GM11168 (cell line): ENCODE measurements at regions not wholly inside any gene's neighbourhood (a gene's known extent, or its start where the extent isn't known, plus 50 kb on each side); places are given as distances from the start of the nearest gene placed in this dataset.

ENCODE experiments used
- in situ Hi-C: fragments of 300-500 bp; cut with MboI; formaldehyde crosslinking; loops from one replicate; pipeline ENCODE4 v1.12.0; 2022; ENCODE audit warnings: low sequenced_read_pairs; ENCODE audit not compliant: unreplicated experiment

DNA sequence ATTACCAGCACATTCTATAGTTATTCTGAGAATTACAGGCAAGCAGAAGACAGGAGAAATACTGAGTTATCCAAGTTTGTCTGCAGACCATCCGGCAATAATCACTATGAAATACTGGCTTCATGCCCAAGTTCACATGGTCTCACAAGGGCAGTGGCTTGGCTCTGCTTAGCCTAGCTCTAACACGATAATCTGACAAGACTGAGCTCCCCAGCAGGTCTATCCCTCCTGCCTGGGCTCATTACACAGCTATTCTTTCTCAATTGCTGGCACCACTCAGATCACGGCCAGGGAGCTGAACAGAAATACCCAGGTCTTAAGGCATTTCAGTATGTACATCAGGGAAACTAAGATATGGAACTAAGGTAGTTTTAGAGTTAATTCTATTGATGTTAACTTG is 361.6 kb upstream of the PCDH20 start:
- in situ Hi-C loops: no loop called here

DNA sequence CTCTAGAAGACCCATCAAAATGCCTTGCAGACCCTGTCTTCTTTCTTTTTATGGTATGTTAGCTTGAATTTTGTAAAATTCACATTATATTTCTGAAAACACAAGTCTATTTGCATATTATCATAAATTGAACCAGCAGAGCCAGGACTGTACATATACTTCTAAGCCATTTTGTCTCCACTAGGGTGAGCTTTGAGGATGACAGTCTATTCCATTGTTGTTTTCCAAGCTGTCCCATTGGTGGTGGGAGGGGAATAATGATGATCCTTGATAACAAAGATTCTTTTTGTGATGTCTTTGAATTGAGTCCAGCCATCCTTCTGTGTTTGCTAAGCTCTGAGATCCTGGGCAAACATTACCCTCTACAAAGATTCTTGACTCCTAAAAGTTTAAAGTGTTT is 359.3 kb upstream of the PCDH20 start:
- in situ Hi-C loops: no loop called here

DNA sequence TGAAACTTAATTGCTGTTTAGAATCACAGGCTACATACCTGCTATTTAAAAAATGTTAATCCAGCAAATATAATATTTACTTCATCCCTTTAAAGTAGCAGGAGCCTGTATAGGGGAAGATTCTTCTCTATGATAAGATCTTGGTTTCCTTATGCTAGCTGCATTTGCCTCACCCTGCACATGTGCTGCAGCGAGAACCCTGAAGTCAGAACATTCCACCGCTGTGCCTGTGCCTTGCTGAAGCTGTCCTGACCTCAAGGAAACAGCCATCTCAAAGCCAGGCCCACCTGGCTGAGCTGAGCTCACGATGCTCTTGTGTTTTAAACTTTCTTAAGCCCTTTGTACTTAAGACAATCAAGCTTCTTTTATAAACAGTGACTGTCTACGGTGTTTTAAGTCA is 355.0 kb upstream of the PCDH20 start:
- in situ Hi-C loops: no loop called here

DNA sequence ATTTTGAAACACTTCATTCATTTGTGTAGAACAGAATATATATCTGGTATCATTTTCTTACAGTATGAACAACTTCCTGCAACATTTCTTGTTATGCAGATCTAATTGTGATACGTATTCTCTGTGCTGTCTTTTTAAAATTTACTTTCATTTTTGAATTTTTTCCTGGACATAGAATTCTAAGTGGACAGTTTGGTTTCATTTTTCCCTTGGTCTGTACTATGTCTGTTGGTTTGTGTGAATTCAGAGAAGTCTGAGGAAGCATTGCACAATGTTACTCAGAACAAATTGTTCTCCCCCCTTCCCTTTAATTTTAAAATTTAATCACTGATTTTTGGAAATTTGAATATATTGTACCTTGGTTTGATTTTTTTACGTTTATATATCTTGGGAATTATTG is 352.5 kb upstream of the PCDH20 start:
- in situ Hi-C loops: no loop called here

DNA sequence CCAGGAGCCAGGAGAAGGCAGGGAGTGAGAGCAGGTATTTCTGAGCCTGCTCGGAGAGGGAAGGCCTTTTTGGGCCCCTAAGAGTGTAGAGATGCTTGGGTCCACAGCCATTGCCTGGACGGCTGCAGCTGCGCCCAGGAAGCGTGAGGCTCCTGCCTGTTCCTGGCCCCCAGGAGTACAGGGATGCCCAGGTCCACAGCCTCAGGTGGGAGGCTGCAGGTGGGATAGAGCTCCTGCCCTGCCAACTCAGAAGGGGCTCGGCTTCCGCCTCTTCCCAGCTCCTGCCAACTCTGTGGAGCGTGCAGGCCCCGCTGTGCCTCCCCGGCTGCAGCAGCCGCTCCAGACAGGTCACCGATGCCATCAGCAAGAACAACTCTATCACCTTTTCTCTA is 351.0 kb upstream of the PCDH20 start:
- in situ Hi-C loops: no loop called here

DNA sequence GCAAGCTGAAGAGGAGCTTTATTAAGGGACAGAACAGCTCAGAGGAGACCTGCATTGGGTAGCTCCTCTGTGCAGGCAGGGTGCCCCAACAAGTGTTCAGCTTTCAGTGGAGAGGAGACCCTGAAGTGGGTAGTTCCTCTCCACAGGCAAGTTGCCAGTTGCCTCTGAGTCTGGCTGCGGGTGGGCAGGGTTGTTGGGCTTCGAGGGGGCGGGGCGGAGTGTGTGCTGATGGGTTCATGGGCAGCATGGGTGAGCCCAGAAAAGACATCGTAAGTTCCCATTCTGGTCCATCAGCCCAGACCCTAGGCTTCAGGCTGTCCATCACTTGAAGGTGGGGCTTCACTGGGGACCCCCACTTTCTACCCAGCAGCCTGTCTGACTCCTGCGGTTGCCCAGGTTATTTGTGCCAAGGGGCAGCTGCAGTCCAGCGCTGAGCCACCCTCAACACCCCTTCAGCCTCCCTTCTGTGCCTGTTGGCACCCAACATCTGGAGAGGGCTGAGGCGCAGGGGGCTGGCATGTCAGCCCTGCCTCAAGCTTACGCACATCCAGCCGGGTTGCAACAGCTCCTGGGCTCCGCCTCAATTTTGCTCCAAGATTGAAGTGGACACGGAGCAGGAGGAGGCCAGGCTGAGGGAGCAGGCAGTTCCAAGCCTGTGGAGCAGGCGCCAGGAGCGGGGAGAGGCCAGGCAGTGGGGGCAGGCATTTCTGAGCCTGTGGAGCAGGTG is 350.5 kb upstream of the PCDH20 start:
- in situ Hi-C loops: no loop called here

DNA sequence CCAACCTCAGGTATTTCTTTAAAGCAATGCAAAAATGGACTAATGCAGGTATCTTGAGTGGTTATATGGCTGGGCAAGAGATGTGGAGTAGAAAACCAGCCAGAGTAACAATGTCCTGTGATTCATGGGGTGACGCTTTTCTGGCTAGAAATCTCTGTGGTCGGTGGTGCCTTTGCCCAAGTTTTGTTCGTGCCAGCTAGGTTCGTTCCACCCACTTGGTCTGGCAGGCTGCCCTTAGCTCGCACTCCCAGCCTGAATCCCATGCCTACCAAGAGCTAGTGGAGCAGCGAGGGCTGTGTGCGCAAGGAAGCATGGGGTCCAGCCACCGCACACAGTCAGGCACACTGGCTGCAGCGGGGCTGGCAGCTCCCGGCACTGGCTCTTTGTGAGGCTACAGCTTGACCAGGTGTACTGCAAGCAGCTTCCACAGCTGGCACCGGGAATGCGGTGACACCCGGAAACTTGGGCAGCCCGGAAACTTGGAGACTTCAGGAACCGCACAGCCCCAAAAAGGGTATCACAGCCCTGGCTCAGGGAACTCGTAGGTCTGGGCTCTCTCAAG is 349.6 kb upstream of the PCDH20 start:
- in situ Hi-C loops: no loop called here

DNA sequence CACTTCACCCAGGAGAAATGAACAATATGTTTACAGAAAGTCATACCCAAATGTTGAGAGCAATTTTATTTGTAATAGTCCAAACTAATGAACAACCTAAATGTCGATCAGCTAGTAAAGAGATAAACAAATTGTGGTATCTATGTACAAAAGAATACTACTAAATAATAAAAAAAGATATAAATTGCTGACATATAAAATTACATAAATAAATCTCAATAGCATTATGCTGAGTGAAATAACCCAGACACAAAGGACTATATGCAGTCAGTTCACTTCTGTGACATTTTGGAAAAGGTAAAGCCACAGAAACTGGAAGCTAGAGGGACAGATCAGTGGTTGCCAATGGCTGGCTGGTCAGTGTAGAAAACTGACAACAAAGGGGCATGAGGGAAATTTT is 346.0 kb upstream of the PCDH20 start:
- in situ Hi-C loops: no loop called here

DNA sequence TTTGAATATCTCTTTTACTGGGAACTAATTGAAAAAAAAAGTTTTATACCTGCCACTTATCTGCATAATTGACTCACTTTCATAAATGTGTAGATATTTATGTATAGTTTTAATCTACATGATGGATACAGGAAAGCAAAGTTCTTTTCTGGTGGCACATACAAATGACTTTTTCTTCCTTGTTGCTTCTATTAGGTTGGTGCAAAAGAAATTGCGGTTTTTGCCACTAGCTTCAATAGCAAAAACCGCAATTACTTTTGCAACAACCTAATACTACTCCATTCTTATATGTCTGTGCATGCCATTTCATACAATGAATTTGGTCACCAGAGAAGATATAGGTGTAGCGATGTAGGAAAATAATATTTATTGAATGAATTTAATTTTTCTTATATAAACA is 344.5 kb upstream of the PCDH20 start:
- in situ Hi-C loops: no loop called here

DNA sequence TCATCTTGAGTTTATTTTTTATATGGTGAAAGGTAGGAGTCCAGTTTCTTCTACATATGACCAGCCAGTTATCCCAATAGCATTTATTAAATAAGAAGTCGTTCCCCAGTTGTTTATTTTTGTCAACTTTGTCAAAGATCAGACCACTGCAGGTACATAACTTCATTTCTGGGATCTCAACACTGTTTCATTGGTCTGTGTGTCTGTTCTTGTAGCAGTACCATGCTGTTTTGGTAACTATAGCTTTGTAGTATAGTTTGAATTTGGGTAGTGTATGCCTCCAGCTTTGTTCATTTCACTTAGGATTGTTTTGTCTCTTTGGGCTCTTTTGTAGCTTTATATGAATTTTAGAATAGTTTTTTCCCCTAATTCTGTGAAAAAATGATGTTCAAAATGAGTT is 340.4 kb upstream of the PCDH20 start:
- in situ Hi-C loops: no loop called here

DNA sequence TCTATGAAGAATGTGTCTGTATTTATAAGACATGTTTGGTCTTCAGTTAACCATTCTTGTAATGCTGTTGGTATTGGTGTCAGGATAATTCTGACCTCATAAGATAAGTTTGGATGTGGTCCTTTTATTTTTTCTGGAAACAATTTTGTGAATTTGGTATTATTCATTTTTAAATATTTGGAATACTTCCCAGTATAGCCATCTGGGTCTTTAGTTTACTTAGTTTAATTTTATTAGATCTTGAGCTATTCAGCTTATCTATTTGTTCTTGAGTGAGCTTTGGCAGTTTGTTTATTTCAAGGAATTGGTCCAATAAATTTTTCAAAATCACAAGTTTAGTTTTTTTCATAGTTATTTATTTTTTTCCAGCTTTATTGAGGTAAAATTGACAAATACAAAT is 335.4 kb upstream of the PCDH20 start:
- in situ Hi-C loops: no loop called here

DNA sequence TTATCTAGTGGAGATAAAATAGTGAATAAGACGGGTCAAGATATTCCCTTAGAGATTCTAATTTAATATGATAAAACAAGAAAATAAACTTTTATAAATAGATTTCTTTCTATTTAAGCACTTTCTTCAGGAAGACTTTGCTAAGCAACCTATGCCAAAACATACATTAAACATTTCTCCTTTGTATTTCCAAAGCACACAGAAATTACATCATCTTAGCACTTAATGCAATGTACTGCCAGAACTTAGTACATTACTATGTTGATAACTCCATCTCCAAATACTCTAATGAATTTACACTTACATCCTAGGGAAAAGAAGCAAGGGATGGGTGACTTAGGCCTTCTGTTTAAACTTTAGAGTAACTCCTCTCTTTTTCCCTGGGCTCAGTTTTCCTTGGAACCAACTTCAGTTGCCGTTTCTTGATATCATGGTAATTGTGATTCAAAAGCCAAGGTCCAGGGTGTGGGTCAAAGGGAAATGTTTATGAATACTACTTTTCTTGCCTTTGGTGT is 322.6 kb upstream of the PCDH20 start:
- in situ Hi-C loops: no loop called here

DNA sequence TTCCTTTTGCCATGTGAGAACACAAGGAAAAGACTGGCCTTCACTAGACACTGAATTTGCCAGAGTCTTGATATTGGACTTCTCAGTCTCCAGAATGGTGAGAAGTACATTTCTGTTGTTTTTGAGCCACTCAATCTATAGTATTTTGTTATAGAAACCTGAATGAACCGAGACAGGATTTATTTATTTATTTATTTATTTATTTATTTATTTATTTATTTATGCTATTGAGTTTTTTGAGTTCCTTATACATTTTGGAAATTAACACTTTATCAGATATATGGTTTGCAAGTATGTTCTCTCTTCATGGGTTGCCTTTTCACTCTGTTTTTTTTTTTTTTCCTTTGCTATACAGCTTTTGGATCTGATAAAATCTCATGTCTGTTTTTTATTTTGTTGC is 319.0 kb upstream of the PCDH20 start:
- in situ Hi-C loops: no loop called here

DNA sequence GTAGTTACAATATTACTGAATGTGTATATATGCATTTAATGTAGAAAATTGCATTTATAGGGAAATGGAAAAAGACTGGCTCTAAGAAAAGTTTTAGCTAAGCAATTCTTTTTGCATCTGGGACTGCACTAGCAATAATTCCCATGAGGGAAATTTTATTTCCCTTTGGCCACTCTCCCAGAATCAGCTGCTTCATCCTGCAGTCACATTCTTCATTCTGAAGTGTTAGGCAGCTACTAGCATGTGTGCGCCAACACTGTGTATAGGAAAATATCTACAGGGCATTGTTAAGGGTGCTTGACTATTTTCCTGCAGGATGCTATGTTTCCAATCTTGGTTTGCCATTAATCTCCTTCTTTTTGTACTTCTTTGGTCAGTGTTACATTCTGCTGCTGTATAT is 312.8 kb upstream of the PCDH20 start:
- in situ Hi-C loops: no loop called here

DNA sequence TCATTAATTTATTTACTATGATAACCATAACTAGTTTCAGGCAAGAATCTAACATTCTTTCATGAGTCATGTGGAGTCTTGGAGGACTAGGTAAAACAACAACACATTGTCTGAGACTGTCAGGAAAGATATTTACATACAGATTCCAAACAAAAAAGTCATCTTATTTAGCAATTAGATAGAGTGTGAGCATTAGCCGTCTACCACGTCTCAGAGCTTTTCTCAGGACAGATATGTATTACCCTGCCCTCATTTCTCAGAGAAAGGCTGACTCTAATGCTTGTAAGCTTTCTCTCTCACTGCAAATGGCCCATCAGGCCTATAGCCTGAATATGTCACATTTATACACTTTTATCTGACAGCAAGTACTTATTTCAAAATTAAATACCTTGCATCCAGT is 312.1 kb upstream of the PCDH20 start:
- in situ Hi-C loops: no loop called here

DNA sequence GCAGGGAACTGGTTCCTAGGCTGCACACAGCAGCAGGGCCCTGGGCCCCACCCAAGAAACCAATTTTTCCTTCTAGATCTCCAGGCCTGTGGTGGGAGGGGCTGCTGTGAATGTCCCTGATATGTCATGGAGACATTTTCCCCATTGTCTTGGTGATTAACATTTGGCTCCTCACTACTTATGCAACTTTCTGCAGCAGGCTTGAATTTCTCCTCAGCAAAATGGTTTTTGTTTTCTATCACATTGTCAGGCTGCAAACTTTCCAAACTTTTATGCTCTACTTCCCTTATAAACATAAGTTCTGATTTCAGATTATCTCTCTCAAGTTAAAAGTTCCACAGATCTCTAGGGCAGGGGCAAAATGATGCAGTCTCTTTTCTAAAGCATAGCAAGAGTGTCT is 310.2 kb upstream of the PCDH20 start:
- in situ Hi-C loops: no loop called here

DNA sequence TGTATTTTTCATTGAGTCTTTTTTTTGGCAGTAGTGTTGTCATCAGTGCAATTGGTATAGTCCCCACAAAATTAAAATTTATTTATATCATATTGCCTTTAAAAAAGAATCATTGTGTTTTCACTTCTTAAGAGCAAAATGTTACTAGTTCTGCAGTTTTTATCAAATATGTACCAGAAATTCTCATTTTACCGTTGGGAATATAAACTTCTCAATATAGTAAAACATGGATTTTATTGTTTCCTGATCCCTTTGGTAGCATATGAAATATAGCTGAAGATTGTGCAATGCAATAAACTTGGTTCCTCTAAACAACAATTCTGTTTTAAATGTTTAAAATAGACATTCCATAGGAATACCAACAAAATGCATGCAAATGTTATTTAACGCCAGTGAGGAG is 306.5 kb upstream of the PCDH20 start:
- in situ Hi-C loops: no loop called here

DNA sequence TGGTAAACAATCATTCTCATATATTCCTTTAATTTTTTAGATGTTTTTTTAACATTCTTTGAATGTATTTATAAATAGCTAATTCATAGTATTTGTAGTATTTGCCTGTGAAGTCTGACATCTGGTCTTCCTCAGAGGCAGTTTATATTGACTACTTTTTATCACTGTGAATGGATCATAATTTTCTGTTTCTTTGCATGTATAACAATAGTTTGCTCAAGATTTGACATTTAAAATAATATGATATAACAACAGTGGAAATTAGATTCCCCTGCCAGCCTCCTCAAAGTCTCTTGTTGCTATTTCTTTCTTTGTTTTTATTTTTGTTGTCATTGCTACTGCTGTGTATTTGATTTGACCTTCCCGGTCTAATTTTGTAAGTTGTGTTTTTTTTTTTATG is 297.0 kb upstream of the PCDH20 start:
- in situ Hi-C loops: no loop called here

DNA sequence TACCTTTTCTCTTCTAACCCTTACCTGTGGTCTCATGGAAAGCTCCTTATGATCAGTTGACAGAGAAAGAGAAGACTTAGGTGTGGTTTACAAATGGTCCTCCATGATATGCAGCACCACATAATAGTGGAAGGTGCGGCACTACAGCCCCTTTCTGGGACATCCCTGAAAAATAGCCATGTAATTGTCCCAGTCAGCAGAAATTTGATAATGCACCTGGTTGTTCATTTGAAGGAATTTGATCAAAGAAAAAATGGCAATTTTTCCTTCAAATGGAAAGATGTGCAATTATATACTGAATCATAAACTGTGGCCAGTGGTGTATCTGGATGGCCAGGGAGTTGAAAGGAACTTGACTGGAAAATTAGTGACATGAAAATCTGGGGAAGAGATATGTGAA is 293.6 kb upstream of the PCDH20 start:
- in situ Hi-C loops: no loop called here

DNA sequence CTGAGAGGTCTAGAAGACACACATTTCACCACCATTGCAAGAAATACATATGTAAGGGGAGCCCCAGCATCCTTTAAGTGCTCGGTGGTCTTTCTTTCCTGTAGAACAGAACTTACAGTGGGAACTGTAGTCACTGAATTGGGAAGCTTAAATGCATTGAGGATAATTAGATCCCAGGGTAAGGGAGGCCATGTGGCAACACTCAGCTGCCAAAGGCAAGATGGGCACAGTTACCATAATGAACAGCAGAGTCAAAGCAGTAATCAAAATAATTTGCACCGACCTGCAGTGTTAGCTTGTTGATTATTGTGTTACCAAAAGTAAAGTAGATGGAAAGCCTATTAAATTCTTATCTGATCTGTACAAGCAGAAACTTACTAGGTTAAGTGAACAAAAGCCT is 291.2 kb upstream of the PCDH20 start:
- in situ Hi-C loops: no loop called here

DNA sequence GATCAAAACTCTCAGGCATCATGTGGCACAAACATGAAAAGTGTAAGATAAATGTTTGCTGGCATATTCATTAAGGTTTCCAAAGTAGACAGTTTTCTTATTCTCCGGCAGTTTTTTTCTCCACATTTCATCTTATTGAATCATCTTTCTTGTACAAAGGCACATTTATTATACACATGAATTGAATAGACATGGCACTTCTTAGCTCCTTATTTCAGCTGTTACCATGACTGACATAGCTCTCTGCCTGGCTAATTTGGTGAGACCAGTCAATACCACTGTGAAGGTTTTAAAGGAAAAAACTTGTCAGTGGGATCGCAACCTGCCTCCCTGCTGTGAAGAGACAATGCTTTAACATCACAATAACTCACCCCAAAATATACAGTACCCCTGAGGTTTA is 285.0 kb upstream of the PCDH20 start:
- in situ Hi-C loops: no loop called here

DNA sequence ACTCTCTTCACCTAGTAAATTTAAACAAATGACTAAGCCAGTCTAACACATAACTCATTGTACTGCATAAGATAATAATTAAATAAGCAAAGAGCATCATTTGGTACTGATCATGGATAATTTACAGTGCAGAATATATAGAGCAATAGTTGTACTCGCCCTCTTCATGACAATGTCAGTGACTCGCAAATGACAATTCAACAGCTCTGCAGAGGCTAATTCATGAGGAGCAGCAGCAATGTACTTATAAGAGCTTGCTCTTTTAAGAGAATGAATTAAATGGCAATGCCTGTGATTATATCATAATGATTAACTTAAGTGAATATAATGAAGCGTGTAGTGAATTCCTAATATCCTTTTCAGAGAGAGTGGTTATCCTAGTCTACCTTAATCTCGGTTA is 284.5 kb upstream of the PCDH20 start:
- in situ Hi-C loops: no loop called here
